A673 (cell line): ENCODE measurements at regions not wholly inside any gene's neighbourhood (a gene's known extent, or its start where the extent isn't known, plus 50 kb on each side); places are given as distances from the start of the nearest gene placed in this dataset.
A peak's percentile ranks its signal among the peaks of the same experiment; 100 is the strongest.

Source experiments
- BruUV-seq: library from RNA; stranded (reverse); fragments of 400-500 nt; replicated peaks from 2 replicates; lab custom pipeline; 2021; lab: Mats Ljungman, UMichigan
- CTCF ChIA-PET: fragments of 300-600 bp; sonication (Branson Sonifier 250); formaldehyde crosslinking; loops from one replicate; lab custom pipeline; 2022; ENCODE audit warnings: antibody characterized with exemption; lab: Charles Lee
- POLR2A ChIA-PET: fragments of 300-600 bp; sonication (Branson Sonifier 250); formaldehyde crosslinking; loops from one replicate; lab custom pipeline; 2022; ENCODE audit warnings: antibody characterized with exemption; ENCODE audit not compliant: low non-redundant PET; lab: Charles Lee
- DNase-seq: peaks from one replicate; pipeline ENCODE4 v3.0.0-alpha.2; 2015; ENCODE audit warnings: low spot score
- H3K27ac ChIP-seq: fragments of 200-600 bp; sonication (generic); 2 replicates; pipeline ENCODE4 v1.5.1; 2016; ENCODE audit warnings: mixed run types, low read depth, mild to moderate bottlenecking, mixed read lengths, antibody characterized with exemption, low read length; ENCODE audit not compliant: poor library complexity, severe bottlenecking
- H3K27me3 ChIP-seq: fragments of 200-600 bp; sonication (generic); replicated peaks from 2 replicates; pipeline ENCODE4 v1.6.1; 2017; ENCODE audit warnings: mixed run types, low read depth, mild to moderate bottlenecking, mixed read lengths, antibody characterized with exemption, low read length; ENCODE audit not compliant: insufficient read depth, poor library complexity
- H3K36me3 ChIP-seq: fragments of 200-600 bp; sonication (generic); 2 replicates; pipeline ENCODE4 v1.6.1; 2016; ENCODE audit warnings: mixed run types, mild to moderate bottlenecking, mixed read lengths, antibody characterized with exemption, low read length; ENCODE audit not compliant: insufficient read depth, poor library complexity, severe bottlenecking
- H3K4me1 ChIP-seq: fragments of 200-600 bp; sonication (generic); 2 replicates; pipeline ENCODE4 v1.6.1; 2017; ENCODE audit warnings: mixed run types, mild to moderate bottlenecking, mixed read lengths, antibody characterized with exemption, low read length; ENCODE audit not compliant: insufficient read depth, poor library complexity, severe bottlenecking
- H3K4me3 ChIP-seq: fragments of 200-600 bp; sonication (generic); 2 replicates; pipeline ENCODE4 v1.5.1; 2016; ENCODE audit warnings: low read depth, mixed run types, mild to moderate bottlenecking, mixed read lengths, low read length; ENCODE audit not compliant: poor library complexity, severe bottlenecking
- H3K9me3 ChIP-seq: fragments of 200-600 bp; sonication (generic); 2 replicates; pipeline ENCODE4 v1.6.1; 2016; ENCODE audit warnings: mixed run types, low read depth, mild to moderate bottlenecking, mixed read lengths, antibody characterized with exemption, low read length; ENCODE audit not compliant: poor library complexity, severe bottlenecking
- EZH2 ChIP-seq: fragments of 200-600 bp; sonication (generic); IDR thresholded peaks from 2 replicates; pipeline ENCODE4 v1.6.1; 2017; ENCODE audit warnings: borderline replicate concordance, low read depth, mild to moderate bottlenecking, mixed read lengths, antibody characterized with exemption, low read length; ENCODE audit not compliant: poor library complexity, severe bottlenecking
- intact Hi-C: fragments of 100-400 bp; cut with micrococcal nuclease; formaldehyde crosslinking; loops from one replicate; pipeline ENCODE4 v1.10.0; 2022; ENCODE audit not compliant: unreplicated experiment
- TF ChIP-seq, protein P1 (sequence below): fragments of 300-800, 200-600 bp; sonication (generic); conservative IDR thresholded peaks from 2 replicates; pipeline ENCODE4 v1.5.1; 2017; ENCODE audit warnings: low read depth, mild to moderate bottlenecking, antibody characterized with exemption, low read length, moderate library complexity, mixed read lengths

GRCh38 chr2:104915107-104915793 lies 61.3 kb downstream of the POU3F3 start:
- no peaks in the 10 kb centered on the region for H3K36me3 ChIP-seq
- ChIA-PET POLR2A (no interaction called here), CTCF (no interaction called here)
- TF ChIP-seq, protein P1, sequence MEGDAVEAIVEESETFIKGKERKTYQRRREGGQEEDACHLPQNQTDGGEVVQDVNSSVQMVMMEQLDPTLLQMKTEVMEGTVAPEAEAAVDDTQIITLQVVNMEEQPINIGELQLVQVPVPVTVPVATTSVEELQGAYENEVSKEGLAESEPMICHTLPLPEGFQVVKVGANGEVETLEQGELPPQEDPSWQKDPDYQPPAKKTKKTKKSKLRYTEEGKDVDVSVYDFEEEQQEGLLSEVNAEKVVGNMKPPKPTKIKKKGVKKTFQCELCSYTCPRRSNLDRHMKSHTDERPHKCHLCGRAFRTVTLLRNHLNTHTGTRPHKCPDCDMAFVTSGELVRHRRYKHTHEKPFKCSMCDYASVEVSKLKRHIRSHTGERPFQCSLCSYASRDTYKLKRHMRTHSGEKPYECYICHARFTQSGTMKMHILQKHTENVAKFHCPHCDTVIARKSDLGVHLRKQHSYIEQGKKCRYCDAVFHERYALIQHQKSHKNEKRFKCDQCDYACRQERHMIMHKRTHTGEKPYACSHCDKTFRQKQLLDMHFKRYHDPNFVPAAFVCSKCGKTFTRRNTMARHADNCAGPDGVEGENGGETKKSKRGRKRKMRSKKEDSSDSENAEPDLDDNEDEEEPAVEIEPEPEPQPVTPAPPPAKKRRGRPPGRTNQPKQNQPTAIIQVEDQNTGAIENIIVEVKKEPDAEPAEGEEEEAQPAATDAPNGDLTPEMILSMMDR = no peak
- TF ChIP-seq EZH2 = no peak
- H3K4me1 ChIP-seq = no peaks in the 10 kb centered on the region
- no peak overlapping the region for H3K27ac ChIP-seq
- no peak for DNase-seq
- intact Hi-C loops = no loop called here
- H3K4me3 ChIP-seq = no peak overlapping the region
- no peaks in the 10 kb centered on the region for H3K27me3 ChIP-seq
- no peaks in the 10 kb centered on the region for H3K9me3 ChIP-seq
- BruUV-seq = no TSS peak

GRCh38 chr2:104919127-104919526 lies 65.2 kb downstream of the POU3F3 start:
- no peaks in the 10 kb centered on the region for H3K9me3 ChIP-seq
- H3K27ac ChIP-seq = no peak overlapping the region
- intact Hi-C loops = no loop called here
- TF ChIP-seq, protein P1 = no peak
- TF ChIP-seq EZH2 = no peak
- no peak overlapping the region for H3K4me3 ChIP-seq
- no peak for DNase-seq
- ChIA-PET CTCF (no interaction called here), POLR2A (no interaction called here)
- BruUV-seq = no TSS peak
- H3K27me3 ChIP-seq = no peaks in the 10 kb centered on the region
- H3K36me3 ChIP-seq = no peaks in the 10 kb centered on the region
- no peaks in the 10 kb centered on the region for H3K4me1 ChIP-seq

DNA sequence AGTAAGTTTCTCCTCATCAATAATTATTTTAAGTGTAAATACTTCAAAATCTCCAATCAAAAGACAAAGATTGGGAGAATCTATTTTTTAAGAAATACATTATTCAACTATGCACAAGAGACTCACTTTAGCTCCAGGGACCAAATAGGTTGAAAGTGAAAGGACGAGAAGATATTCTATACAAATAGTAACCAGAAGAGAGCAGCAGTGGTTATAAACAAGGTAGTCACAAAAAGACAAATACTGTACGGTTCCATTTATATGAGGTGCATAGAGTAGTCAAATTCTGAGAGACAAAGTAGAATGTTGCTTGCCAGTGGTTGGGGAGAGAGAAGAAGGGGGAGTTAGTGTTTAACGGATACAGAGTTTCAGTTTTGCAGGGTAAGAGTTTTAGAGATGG lies 69.8 kb downstream of the POU3F3 start:
- BruUV-seq = no TSS peak
- Histone ChIP-seq H3K27ac (no peak overlapping the region), H3K36me3 (no peaks in the 10 kb centered on the region), H3K9me3 (no peaks in the 10 kb centered on the region), H3K4me1 (no peaks in the 10 kb centered on the region), H3K27me3 (no peaks in the 10 kb centered on the region), H3K4me3 (no peak overlapping the region)
- DNase-seq = no peak
- intact Hi-C loops = no loop called here
- POLR2A ChIA-PET = no interaction called here
- TF ChIP-seq EZH2 = no peak
- TF ChIP-seq, protein P1 = peak; percentile 21; the same call in 1 of the 2 replicates
- CTCF ChIA-PET = no interaction called here
